Germinal center (tissue), 1 donor: ENCODE measurements at regions not wholly inside any gene's neighbourhood (a gene's known extent, or its start where the extent isn't known, plus 50 kb on each side); places are given as distances from the start of the nearest gene placed in this dataset.
"Not testable (repeated sequence)": the region's sequence is repeated elsewhere in the genome, so short reads cannot be mapped to it uniquely, and the experiment has no call there.

Experiments
- DNase-seq: peaks from one replicate; pipeline ENCODE4 v3.0.0; 2012; ENCODE audit warnings: mixed read lengths, low spot score

DNA sequence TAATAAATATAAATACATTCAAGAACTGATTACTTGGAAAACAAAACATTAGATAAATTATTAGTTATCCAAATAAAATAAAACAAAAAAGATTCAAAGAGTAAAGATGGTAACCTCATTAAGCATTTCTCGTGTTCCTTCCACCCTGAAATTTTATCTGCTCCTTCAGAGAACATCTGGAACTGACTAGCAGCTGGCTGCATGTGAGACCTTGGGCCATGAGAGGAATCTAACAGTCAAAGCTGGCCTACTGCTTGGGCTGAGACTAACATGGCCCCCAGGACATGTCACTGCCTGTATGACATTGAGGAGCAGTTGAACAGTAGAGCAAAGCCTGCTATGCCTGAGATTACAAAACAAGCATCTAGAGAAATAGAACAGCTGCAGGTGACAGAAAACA is 208.5 kb upstream of the ZSWIM2 start:
- DNase-seq, result no peak

DNA sequence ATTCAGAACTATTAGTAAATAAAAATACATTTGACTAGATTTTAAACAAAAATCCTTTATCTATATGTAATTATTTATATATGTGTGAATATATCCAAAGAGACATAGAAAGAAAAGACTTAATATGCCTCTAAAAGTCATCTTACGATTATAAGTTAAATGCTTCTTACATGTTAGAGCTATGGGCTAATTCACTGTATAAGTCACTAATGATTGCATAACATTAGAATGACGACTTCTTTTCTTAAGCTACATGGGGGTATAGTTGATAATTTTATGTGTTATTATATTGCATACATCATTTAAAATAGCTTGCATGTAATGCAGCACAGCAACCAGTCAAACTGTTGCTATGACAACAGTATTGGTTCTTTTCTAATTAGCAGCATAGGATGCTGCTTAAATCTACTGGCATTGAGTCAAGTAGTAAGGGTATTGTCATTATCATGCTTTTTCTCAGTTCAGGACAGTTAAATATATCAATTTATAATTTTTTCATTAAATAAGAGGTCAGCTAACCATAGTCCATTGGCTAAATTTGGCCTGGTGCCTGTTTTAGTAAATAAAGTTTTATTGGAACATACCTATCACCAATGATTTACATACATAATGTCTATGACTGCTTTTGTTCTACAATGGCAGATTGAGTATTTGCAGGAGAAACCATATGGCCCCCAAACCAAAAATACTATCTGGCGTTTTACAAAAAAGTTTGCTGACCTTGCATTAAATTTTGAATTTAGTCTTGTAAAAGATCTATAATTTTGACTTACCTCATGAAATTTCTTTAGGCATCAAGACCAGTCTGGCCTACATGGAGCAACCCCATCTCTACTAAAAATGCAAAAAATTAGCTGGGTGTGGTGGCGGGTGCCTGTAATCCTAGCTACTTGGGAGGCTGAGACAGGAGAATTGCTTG is 207.7 kb upstream of the ZSWIM2 start:
- no peak for DNase-seq

GRCh38 chr2:187055463-187055862 is 206.5 kb upstream of the ZSWIM2 start:
- DNase-seq, result no peak

DNA sequence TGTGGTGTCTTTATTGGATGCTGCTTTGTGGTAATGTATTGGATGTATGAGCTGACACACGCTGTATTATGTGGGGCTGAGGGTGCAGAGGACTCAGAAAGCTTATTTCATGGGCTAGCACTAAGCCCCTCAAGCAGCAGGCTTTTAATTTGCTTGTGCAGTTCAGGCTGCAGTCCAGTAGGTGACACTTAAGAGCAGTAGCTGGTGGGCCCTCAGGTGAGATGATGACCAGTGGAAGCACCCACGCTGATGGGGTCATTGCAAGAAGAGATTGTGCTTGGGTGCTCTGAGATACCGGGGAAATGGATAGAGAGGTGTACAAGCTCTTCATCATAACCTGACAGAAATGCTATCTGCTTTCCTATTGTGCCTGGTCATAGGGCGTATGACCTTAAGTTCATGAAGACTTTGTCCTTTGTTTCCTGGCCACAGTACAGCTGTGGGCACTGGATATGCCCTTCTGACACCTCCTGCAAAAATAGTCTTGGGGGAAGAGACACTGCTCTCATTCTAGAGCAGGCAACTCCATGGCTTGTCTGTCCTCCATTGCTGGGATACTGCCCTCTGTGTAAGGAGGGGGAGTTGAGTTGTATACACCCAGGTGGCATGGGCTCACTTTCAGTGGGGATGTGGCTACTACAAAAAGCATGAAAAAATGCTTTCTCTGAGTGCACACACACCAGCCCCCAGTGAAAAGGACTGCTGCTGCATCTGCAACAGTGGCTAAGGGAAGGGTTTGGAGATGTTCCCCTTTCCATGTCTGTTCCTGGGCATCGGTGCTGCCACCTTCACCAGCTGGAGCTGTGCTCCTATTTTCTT is 205.7 kb upstream of the ZSWIM2 start:
- no peak for DNase-seq

- DNase-seq, result no peak
These were observed 202.4 kb upstream of the ZSWIM2 start for GRCh38 chr2:187051350-187051749.

- no peak for DNase-seq
These were observed 201.5 kb upstream of the ZSWIM2 start for GRCh38 chr2:187050409-187050998.

DNA sequence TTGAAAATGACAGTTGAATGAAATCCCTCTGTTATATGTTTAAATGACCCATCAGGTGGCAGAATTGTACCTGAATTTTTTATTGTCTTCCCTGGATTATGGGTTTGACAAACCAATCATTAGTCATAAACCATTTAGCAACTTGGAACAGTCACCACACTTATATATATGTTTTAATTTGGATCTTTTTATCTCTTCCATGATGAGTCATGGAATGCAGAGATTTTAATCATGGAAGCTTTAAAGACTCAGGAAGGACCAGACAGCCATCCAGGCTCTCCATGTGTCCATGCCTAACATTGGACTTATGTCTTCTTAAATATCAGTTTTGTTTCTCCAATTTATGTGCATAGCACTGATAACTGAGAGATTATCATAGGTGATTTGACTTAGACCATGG is 188.3 kb upstream of the ZSWIM2 start:
- DNase-seq, result no peak

GRCh38 chr2:187034434-187034833 is 185.5 kb upstream of the ZSWIM2 start:
- DNase-seq, result no peak

GRCh38 chr2:187024739-187025138 is 175.8 kb upstream of the ZSWIM2 start:
- no peak for DNase-seq

GRCh38 chr2:187023996-187024395 is 175.0 kb upstream of the ZSWIM2 start:
- not testable (repeated sequence) for DNase-seq

DNA sequence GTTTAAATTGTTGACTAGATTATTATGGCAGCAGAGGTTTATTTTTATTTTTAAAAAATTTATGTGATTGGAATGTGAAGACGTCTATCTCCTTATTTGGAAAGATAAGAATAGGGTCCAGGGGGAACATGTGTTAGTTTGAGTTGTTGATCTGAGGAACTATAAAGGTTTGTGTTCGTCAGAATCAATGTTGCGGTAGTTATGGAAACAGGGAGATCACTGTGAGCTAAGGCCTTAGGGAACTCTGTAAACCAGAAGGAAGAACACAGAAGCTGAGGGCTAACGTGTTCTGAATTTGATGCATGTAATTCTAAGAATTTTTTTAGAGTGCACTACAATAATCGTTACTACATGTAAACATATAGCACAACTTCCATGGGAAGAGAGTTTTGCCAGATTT is 168.5 kb upstream of the ZSWIM2 start:
- DNase-seq, result no peak

GRCh38 chr2:187013058-187013457 is 164.1 kb upstream of the ZSWIM2 start:
- DNase-seq, result no peak

DNA sequence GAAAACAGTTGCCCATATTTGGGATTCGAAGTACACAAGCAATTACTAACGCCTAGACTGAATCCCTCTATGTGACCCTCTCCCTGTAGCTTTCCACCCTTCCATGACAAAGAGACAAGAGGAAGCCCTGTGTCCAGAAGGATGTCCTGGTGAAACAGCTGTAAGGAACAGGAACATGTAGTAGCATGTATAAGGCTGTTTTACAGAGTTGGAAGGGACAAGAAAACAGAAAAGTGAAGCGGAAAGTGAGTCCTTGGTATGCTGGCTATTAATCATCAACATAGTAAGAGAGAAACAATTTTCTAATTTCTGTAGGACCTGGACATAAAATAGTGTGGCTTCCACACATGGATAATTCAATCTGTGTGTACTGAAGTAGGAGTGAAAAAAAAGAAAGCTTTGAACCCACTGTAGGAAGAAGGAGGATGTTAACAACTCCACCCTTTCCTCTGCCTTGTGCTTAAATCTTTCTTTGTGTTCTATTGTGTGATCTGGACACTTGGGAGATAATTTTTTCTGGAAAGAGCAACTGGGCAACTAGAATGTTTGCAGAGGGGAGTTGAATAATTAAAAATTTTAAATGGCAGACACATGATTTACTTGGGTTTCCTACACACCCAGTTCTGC is 162.3 kb upstream of the ZSWIM2 start:
- DNase-seq, result no peak

GRCh38 chr2:187009483-187010239 is 160.7 kb upstream of the ZSWIM2 start:
- DNase-seq, result no peak

DNA sequence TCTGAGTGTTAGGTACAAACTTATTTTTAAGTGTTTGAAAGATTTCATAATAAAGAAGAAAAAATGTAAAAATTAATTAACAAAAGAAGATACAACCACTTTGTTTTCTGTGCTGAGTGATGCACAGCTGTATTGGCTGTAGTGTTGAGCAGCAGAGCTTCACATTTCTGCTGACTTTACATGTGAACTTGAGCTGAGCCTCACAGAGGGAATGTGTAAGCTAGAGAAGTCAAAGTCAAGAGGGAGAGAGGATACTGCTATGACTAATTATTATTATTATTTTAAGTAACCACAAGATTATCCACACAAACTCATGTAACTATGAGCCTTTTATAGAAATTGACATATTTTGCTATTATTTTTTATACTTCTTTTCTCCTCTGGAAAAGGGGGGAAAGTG is 159.1 kb upstream of the ZSWIM2 start:
- DNase-seq, result no peak

DNA sequence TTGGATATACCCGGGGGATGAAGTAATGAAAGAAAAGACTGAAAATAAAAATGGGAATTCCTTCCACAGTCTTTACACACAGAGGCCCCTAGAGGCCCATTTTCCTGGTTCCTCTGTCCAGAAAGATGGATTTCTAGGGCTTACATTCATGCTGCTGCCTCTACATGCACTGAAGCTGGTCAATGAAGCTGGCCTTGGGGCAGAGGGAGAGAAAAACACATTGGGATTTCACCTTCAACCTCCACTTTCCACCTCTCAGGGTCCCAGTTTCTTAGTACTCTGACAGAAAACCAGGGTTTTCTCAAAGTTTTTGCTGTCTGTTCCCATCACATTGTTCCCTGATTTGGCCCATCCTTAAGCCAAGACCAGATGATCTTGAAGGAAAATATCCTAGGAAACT is 154.6 kb upstream of the ZSWIM2 start:
- no peak for DNase-seq

DNA sequence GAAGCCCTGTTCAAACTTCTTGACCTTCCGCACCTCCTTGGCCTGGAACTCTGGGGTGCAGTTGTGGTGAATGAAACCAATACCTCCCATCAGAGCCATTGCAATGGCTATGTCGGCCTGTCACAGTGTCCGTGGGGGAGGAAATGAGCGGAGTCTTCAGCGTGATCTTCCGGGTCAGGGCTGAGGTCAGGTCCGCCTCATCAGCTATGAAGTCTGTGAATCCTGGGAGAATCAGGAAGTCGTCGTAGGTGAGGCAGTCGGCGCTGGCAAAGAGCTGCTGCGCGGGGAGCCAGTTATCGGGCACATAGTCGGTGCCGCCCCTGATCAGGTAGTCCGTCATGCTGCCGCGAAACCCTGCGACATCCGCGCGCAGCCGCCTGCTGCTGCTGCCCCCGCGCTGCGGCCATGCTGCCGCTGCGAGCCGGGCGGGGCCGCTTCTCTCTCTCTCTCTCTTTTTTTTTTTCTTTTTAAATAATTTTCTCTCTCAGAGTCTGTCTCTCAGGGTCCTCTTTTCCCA is 154.1 kb upstream of the ZSWIM2 start:
- DNase-seq, result no peak

DNA sequence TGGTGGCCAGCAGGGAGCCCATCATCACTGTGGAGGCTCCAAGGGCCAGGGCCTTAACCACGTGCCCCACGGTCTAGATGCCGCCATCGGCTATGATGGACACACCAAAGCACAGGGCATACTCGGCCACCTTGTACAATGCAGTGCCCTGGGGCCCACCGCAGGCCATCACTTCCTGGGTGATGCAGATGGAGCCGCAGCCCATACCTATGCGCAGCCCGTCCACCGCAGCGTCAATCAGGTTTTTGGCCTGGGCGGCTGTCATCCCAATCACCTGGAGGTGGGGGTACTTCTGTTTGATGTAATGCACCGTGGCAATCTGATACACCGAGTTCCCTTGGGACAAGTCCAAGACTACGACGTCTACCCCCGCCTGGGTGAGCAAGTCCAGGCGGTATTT is 153.3 kb upstream of the ZSWIM2 start:
- no peak for DNase-seq

GRCh38 chr2:187001248-187001647 is 152.3 kb upstream of the ZSWIM2 start:
- DNase-seq, result no peak

- DNase-seq, result no peak
These were observed 146.1 kb upstream of the ZSWIM2 start for GRCh38 chr2:186995092-186995491.

DNA sequence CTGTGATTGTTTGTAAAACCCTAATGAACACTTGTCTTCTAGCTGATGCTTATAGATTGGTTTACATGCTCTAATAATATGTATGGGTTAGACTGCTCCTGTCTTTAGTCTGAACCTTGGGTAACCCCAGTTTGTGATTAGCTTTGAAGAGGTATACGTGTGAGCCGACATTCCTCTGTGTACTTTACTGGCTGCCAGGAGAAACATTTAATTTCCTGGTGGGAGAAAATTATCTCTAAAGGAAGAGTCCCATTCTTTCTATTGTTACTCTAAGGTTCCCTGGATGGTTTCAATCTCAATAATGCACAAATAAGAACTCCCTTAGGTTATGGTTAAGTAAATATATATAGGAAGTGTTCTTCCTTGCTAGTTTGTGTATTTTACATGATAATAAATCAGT is 143.6 kb upstream of the ZSWIM2 start:
- no peak for DNase-seq
